ENCODE measurements at regions not wholly inside any gene's neighbourhood (a gene's known extent, or its start where the extent isn't known, plus 50 kb on each side); places are given as distances from the start of the nearest gene placed in this dataset.
"Not testable (repeated sequence)": the region's sequence is repeated elsewhere in the genome, so short reads cannot be mapped to it uniquely, and the experiment has no call there.

GRCh38 chr4:181857471-181857870 is 385.7 kb upstream of the TENM3 start:
- not testable (repeated sequence) for DNase-seq; H3K27me3 Mint-ChIP-seq; H3K27ac ChIP-seq (ENCODE audit: insufficient read depth, low read length, poor library complexity, severe bottlenecking); H3K4me3 ChIP-seq (ENCODE audit: low read depth, low read length); H3K27me3 ChIP-seq (ENCODE audit: control insufficient read depth, insufficient read depth, low read length); H3K4me3 Mint-ChIP-seq; H3K27ac Mint-ChIP-seq; ATAC-seq (ENCODE audit: low read depth in 2 of 2); H3K36me3 Mint-ChIP-seq; H3K4me1 Mint-ChIP-seq; H3K36me3 ChIP-seq (ENCODE audit: control insufficient read depth, insufficient read depth, low read length); H3K4me1 ChIP-seq (ENCODE audit: control insufficient read depth, insufficient read depth, low read length, poor library complexity, severe bottlenecking); H3K9me3 ChIP-seq (ENCODE audit: control insufficient read depth in 2 of 2, low read length in 2 of 2)
- H3K9me3 Mint-ChIP-seq: peaks cover 1 to 15% (median 6%) of the 10 kb centered on the region in 7 donors

DNA sequence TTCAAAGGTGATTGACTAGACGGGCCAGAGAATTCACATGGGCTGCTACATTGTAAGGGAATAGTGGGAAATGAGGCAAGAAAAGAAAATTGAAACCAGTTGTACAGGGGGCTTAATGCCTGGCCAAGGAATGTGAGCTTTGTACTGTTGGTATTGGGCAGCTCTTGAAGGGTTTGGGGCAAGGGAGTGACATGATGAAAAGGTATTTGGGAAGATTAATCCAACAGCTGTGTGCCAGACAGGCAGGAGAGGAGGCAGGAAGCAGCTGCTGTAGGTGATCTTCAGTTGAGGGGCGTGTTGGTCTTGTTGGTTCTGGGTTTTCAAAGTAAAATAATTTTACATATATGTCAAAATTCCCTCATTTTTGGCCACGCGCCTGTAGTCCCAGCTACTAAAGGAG is 384.5 kb upstream of the TENM3 start:
- no peaks in the 10 kb centered on the region for H3K4me1 Mint-ChIP-seq
- no peak overlapping the region for H3K27ac Mint-ChIP-seq
- H3K4me1 ChIP-seq (ENCODE audit: control insufficient read depth, insufficient read depth, low read length, poor library complexity, severe bottlenecking): no peaks in the 10 kb centered on the region
- H3K36me3 ChIP-seq (ENCODE audit: control insufficient read depth, insufficient read depth, low read length): no peaks in the 10 kb centered on the region
- no peak overlapping the region for H3K4me3 ChIP-seq (ENCODE audit: low read depth, low read length)
- DNase-seq (no peak), ATAC-seq (ENCODE audit: low read depth in 2 of 2) (no peak)
- peaks cover 3% of the 10 kb centered on the region for H3K36me3 Mint-ChIP-seq
- no peak overlapping the region for H3K4me3 Mint-ChIP-seq
- no peaks in the 10 kb centered on the region for H3K27me3 ChIP-seq (ENCODE audit: control insufficient read depth, insufficient read depth, low read length)
- no peak overlapping the region for H3K27ac ChIP-seq (ENCODE audit: insufficient read depth, low read length, poor library complexity, severe bottlenecking)
- peaks cover 1 to 15% (median 6%) of the 10 kb centered on the region in 7 donors for H3K9me3 Mint-ChIP-seq
- no peaks in the 10 kb centered on the region for H3K27me3 Mint-ChIP-seq
- H3K9me3 ChIP-seq (ENCODE audit: control insufficient read depth in 2 of 2, low read length in 2 of 2): peaks cover 0 to 9% of the 10 kb centered on the region in 2 experiments

DNA sequence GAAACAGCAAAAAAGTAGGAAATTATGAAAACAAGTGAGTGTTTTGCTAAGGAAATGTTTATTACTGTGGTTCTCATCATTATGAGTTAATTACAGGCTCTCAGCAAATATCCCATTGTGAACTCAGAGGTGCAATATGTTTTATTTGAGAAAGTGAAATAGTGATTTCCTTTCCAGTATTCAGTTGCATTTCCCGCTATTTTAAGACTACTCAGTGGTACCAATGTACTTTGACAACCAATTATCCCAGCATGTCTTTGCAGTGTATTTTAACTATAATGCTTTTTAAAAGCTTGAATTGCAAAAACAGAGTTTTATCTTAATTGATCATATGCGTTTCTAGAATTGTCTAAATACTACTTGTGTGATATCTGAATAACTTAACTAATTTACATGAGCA is 383.8 kb upstream of the TENM3 start:
- DNase-seq (no peak), ATAC-seq (ENCODE audit: low read depth in 2 of 2) (no peak)
- H3K9me3 Mint-ChIP-seq: peaks cover 1 to 18% (median 6%) of the 10 kb centered on the region in 7 donors
- H3K4me3 Mint-ChIP-seq: no peak overlapping the region
- Histone ChIP-seq H3K4me3 (ENCODE audit: low read depth, low read length) (no peak overlapping the region), H3K36me3 (ENCODE audit: control insufficient read depth, insufficient read depth, low read length) (no peaks in the 10 kb centered on the region), H3K4me1 (ENCODE audit: control insufficient read depth, insufficient read depth, low read length, poor library complexity, severe bottlenecking) (no peaks in the 10 kb centered on the region), H3K9me3 (ENCODE audit: control insufficient read depth in 2 of 2, low read length in 2 of 2) (peaks cover 0 to 9% of the 10 kb centered on the region in 2 experiments), H3K27me3 (ENCODE audit: control insufficient read depth, insufficient read depth, low read length) (no peaks in the 10 kb centered on the region), H3K27ac (ENCODE audit: insufficient read depth, low read length, poor library complexity, severe bottlenecking) (no peak overlapping the region)
- H3K27ac Mint-ChIP-seq: no peak overlapping the region
- H3K27me3 Mint-ChIP-seq: no peaks in the 10 kb centered on the region
- peaks cover 3% of the 10 kb centered on the region for H3K36me3 Mint-ChIP-seq
- H3K4me1 Mint-ChIP-seq: no peaks in the 10 kb centered on the region

DNA sequence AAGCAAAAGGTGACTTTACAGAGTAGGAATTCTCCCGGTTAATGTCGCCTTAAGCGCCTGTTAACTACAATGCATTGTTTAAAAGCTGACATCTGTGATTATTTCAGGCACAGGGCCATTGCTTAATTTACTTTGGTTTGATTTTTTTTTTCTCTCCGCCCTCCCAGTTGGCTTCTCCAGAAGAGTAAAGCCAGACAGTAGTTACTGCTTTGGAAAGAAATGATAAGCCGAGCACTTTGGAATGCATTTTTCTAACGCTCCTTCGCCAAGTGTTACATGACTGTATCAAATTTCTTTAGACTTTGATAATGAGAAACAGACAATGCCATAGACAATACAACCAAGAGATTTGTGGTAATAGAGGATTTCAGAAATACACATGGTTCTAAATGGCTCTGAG is 383.0 kb upstream of the TENM3 start:
- Mint-ChIP-seq H3K27ac (no peak overlapping the region), H3K4me3 (peak overlapping the region in 1 of 4 donors; percentile 16), H3K27me3 (no peaks in the 10 kb centered on the region), H3K4me1 (no peaks in the 10 kb centered on the region), H3K9me3 (peaks cover 1 to 14% (median 6%) of the 10 kb centered on the region in 7 donors), H3K36me3 (peaks cover 3% of the 10 kb centered on the region)
- Histone ChIP-seq H3K4me1 (ENCODE audit: control insufficient read depth, insufficient read depth, low read length, poor library complexity, severe bottlenecking) (no peaks in the 10 kb centered on the region), H3K36me3 (ENCODE audit: control insufficient read depth, insufficient read depth, low read length) (no peaks in the 10 kb centered on the region), H3K4me3 (ENCODE audit: low read depth, low read length) (no peak overlapping the region), H3K27ac (ENCODE audit: insufficient read depth, low read length, poor library complexity, severe bottlenecking) (no peak overlapping the region), H3K9me3 (ENCODE audit: control insufficient read depth in 2 of 2, low read length in 2 of 2) (peaks cover 0 to 9% of the 10 kb centered on the region in 2 experiments), H3K27me3 (ENCODE audit: control insufficient read depth, insufficient read depth, low read length) (no peaks in the 10 kb centered on the region)
- DNase-seq (no peak), ATAC-seq (ENCODE audit: low read depth in 2 of 2) (no peak)

GRCh38 chr4:181860668-181861067 is 382.5 kb upstream of the TENM3 start:
- Histone ChIP-seq H3K27me3 (ENCODE audit: control insufficient read depth, insufficient read depth, low read length) (no peaks in the 10 kb centered on the region), H3K4me1 (ENCODE audit: control insufficient read depth, insufficient read depth, low read length, poor library complexity, severe bottlenecking) (no peaks in the 10 kb centered on the region), H3K4me3 (ENCODE audit: low read depth, low read length) (no peak overlapping the region), H3K9me3 (ENCODE audit: control insufficient read depth in 2 of 2, low read length in 2 of 2) (peaks cover 0 to 9% of the 10 kb centered on the region in 2 experiments), H3K36me3 (ENCODE audit: control insufficient read depth, insufficient read depth, low read length) (no peaks in the 10 kb centered on the region), H3K27ac (ENCODE audit: insufficient read depth, low read length, poor library complexity, severe bottlenecking) (no peak overlapping the region)
- ATAC-seq (ENCODE audit: low read depth in 2 of 2) (no peak), DNase-seq (no peak)
- Mint-ChIP-seq H3K9me3 (peaks cover 1 to 14% (median 6%) of the 10 kb centered on the region in 7 donors), H3K4me1 (no peaks in the 10 kb centered on the region), H3K4me3 (no peak overlapping the region), H3K27me3 (no peaks in the 10 kb centered on the region), H3K27ac (no peak overlapping the region), H3K36me3 (peaks cover 3% of the 10 kb centered on the region)

DNA sequence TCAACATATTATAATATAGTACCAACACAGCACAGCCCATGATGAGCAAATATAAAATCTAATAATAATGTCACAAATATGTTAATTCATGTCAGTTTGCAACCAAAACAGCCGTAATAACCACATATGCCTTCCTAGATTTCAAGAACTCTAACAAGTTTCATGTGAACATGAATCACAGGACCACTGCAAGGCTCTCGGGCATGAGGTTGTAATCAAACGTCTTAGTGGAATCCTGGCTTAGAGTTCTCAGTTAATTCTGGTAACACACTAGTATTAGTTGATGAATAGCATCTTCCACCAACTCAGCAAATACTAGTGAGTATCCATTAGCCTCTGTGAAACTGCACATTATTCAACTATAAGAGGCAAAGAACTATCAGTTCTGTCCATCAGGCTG is 379.3 kb upstream of the TENM3 start:
- Mint-ChIP-seq H3K36me3 (no peaks in the 10 kb centered on the region), H3K4me3 (no peak overlapping the region), H3K4me1 (no peaks in the 10 kb centered on the region), H3K27me3 (no peaks in the 10 kb centered on the region), H3K27ac (no peak overlapping the region), H3K9me3 (peaks cover 0 to 20% (median 4%) of the 10 kb centered on the region in 7 donors)
- no peaks in the 10 kb centered on the region for H3K36me3 ChIP-seq (ENCODE audit: control insufficient read depth, insufficient read depth, low read length)
- DNase-seq (no peak), ATAC-seq (ENCODE audit: low read depth in 2 of 2) (no peak)
- no peaks in the 10 kb centered on the region for H3K9me3 ChIP-seq (ENCODE audit: control insufficient read depth in 2 of 2, low read length in 2 of 2)
- H3K4me1 ChIP-seq (ENCODE audit: control insufficient read depth, insufficient read depth, low read length, poor library complexity, severe bottlenecking): no peaks in the 10 kb centered on the region
- no peak overlapping the region for H3K27ac ChIP-seq (ENCODE audit: insufficient read depth, low read length, poor library complexity, severe bottlenecking)
- H3K4me3 ChIP-seq (ENCODE audit: low read depth, low read length): no peak overlapping the region
- H3K27me3 ChIP-seq (ENCODE audit: control insufficient read depth, insufficient read depth, low read length): no peaks in the 10 kb centered on the region

- no peak for DNase-seq
- no peaks in the 10 kb centered on the region for H3K36me3 ChIP-seq (ENCODE audit: control insufficient read depth, insufficient read depth, low read length)
- no peaks in the 10 kb centered on the region for H3K9me3 ChIP-seq (ENCODE audit: control insufficient read depth in 2 of 2, low read length in 2 of 2)
- no peaks in the 10 kb centered on the region for H3K27me3 Mint-ChIP-seq
- H3K4me1 ChIP-seq (ENCODE audit: control insufficient read depth, insufficient read depth, low read length, poor library complexity, severe bottlenecking): no peaks in the 10 kb centered on the region
- H3K36me3 Mint-ChIP-seq: no peaks in the 10 kb centered on the region
- H3K27ac Mint-ChIP-seq: no peak overlapping the region
- no peak for ATAC-seq (ENCODE audit: low read depth in 2 of 2)
- no peaks in the 10 kb centered on the region for H3K4me1 Mint-ChIP-seq
- no peak overlapping the region for H3K4me3 Mint-ChIP-seq
- no peaks in the 10 kb centered on the region for H3K27me3 ChIP-seq (ENCODE audit: control insufficient read depth, insufficient read depth, low read length)
- H3K27ac ChIP-seq (ENCODE audit: insufficient read depth, low read length, poor library complexity, severe bottlenecking): no peak overlapping the region
- H3K4me3 ChIP-seq (ENCODE audit: low read depth, low read length): no peak overlapping the region
- H3K9me3 Mint-ChIP-seq: peaks cover 1 to 35% (median 7%) of the 10 kb centered on the region in 7 donors
These were observed 372.9 kb upstream of the TENM3 start for GRCh38 chr4:181870326-181870725.

DNA sequence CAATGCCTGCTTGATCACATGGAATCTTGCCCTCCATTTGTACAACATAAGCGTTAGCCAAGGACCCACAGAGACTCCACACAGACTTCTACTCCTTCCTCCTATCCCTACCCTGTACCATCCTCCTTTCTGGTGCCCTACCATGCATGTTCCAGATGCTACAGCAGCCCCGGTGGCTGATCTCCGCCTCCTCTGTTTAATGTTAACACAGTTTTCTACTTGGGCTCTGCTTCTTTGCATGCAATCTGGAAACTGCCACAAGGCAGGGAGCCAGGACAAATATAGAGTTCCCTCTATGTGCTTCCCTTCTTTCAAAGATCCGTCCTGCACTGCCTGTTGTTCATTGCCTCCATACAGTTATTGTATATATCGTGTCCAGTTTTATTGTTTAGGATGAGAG is 368.6 kb upstream of the TENM3 start:
- no peaks in the 10 kb centered on the region for H3K27me3 ChIP-seq (ENCODE audit: control insufficient read depth, insufficient read depth, low read length)
- H3K4me3 ChIP-seq (ENCODE audit: low read depth, low read length): no peak overlapping the region
- no peak for DNase-seq
- H3K9me3 ChIP-seq (ENCODE audit: control insufficient read depth in 2 of 2, low read length in 2 of 2): no peaks in the 10 kb centered on the region
- Mint-ChIP-seq H3K27me3 (no peaks in the 10 kb centered on the region), H3K4me1 (no peaks in the 10 kb centered on the region), H3K27ac (no peak overlapping the region), H3K4me3 (no peak overlapping the region), H3K36me3 (no peaks in the 10 kb centered on the region), H3K9me3 (peaks cover 1 to 32% (median 8%) of the 10 kb centered on the region in 7 donors)
- no peaks in the 10 kb centered on the region for H3K36me3 ChIP-seq (ENCODE audit: control insufficient read depth, insufficient read depth, low read length)
- no peak overlapping the region for H3K27ac ChIP-seq (ENCODE audit: insufficient read depth, low read length, poor library complexity, severe bottlenecking)
- H3K4me1 ChIP-seq (ENCODE audit: control insufficient read depth, insufficient read depth, low read length, poor library complexity, severe bottlenecking): no peaks in the 10 kb centered on the region
- no peak for ATAC-seq (ENCODE audit: low read depth in 2 of 2)
